A673 (cell line): ENCODE measurements at regions not wholly inside any gene's neighbourhood (a gene's known extent, or its start where the extent isn't known, plus 50 kb on each side); places are given as distances from the start of the nearest gene placed in this dataset.

Source experiments
- CTCF ChIP-seq: fragments of 300-800, 200-600 bp; sonication (generic); conservative IDR thresholded peaks from 2 replicates; pipeline ENCODE4 v1.5.1; 2017; ENCODE audit warnings: low read depth, mild to moderate bottlenecking, antibody characterized with exemption, low read length, moderate library complexity, mixed read lengths
- EZH2 ChIP-seq: fragments of 200-600 bp; sonication (generic); IDR thresholded peaks from 2 replicates; pipeline ENCODE4 v1.6.1; 2017; ENCODE audit warnings: borderline replicate concordance, low read depth, mild to moderate bottlenecking, mixed read lengths, antibody characterized with exemption, low read length; ENCODE audit not compliant: poor library complexity, severe bottlenecking

GRCh38 chr2:16493788-16494187 lies 171.8 kb downstream of the CYRIA start:
- TF ChIP-seq CTCF (no peak), EZH2 (no peak)
